ENCODE measurements at regions not wholly inside any gene's neighbourhood (a gene's known extent, or its start where the extent isn't known, plus 50 kb on each side); places are given as distances from the start of the nearest gene placed in this dataset.

- H3K4me3 Mint-ChIP-seq = no peak overlapping the region
These were observed 107.6 kb upstream of the POU3F3 start for GRCh38 chr2:104746299-104746698.

More at GRCh38 chr2:104746299-104746698, 107.6 kb upstream of the POU3F3 start:
- H3K27ac ChIP-seq (ENCODE audit: insufficient read length, low read depth, low read length) = no peak overlapping the region
- no peak overlapping the region for H3K56ac ChIP-seq (ENCODE audit: insufficient read length, low read depth, low read length)
- WGBS (ENCODE audit: extremely low coverage, insufficient read length, low lambda C conversion rate) = no CpG with 5 or more reads among the region's 8 CpGs
- H3K4me1 Mint-ChIP-seq = peaks cover 26 to 29% of the 10 kb centered on the region in 2 experiments
- no peaks in the 10 kb centered on the region; a peak in 1 of 7 replicates for H3K36me3 Mint-ChIP-seq (ENCODE audit: insufficient read depth in 1 of 3, low read depth in 3 of 3)
- no peak overlapping the region for H4K8ac ChIP-seq (replicated peaks; ENCODE audit: insufficient read length, low read depth, low read length)
- no peaks in the 10 kb centered on the region for H3K9me3 Mint-ChIP-seq
- H2BK120ac ChIP-seq (ENCODE audit: low read depth, low read length, poor library complexity, severe bottlenecking) = no peak overlapping the region
- no peak overlapping the region; the same call in 1 of the 2 replicates for H3K14ac ChIP-seq (ENCODE audit: insufficient read depth, low read length)
- H3K23ac ChIP-seq (ENCODE audit: insufficient read length, low read depth, low read length) = no peak overlapping the region
- H2BK12ac ChIP-seq (ENCODE audit: insufficient read length, low read depth, low read length) = no peak overlapping the region
- H4K20me1 ChIP-seq (ENCODE audit: control insufficient read depth, insufficient read depth, insufficient read length) = no peaks in the 10 kb centered on the region
- H3K4me1 ChIP-seq (ENCODE audit: insufficient read depth, low read length) = 0 out of 2 replicates have a peak, but pooled peaks cover 2% of the 10 kb centered on the region
- H3K4me2 ChIP-seq (ENCODE audit: insufficient read depth, insufficient read length, low read length) = no peak overlapping the region
- peak; percentile 39 for DNase-seq
- no peak overlapping the region for H2AFZ ChIP-seq (ENCODE audit: low read length)
- TF ChIP-seq CTCF (conservative IDR thresholded peaks at IDR 0.05) = no peak
- no peaks in the 10 kb centered on the region for H3K9me3 ChIP-seq (ENCODE audit: control insufficient read depth, low read depth, low read length)
- no peak overlapping the region for H2BK5ac ChIP-seq (ENCODE audit: insufficient read length, low read length)
- no peak overlapping the region for H2AK5ac ChIP-seq (ENCODE audit: insufficient read length, low read length)
- no peaks in the 10 kb centered on the region for H3K27me3 ChIP-seq (ENCODE audit: insufficient read depth, low read length)
- H3T11ph ChIP-seq (ENCODE audit: low read length) = no peak overlapping the region
- H3K79me2 ChIP-seq (ENCODE audit: insufficient read depth, low read length) = no peaks in the 10 kb centered on the region
- no peaks in the 10 kb centered on the region for H3K23me2 ChIP-seq (ENCODE audit: insufficient read length, low read depth, low read length, poor library complexity, severe bottlenecking)
- H3K27me3 Mint-ChIP-seq (ENCODE audit: low read depth) = peaks cover 9% of the 10 kb centered on the region
- H2BK20ac ChIP-seq (ENCODE audit: low read depth, low read length, poor library complexity, severe bottlenecking) = no peak overlapping the region
- H2BK15ac ChIP-seq (ENCODE audit: low read depth, low read length) = no peak overlapping the region
- H4K91ac ChIP-seq (ENCODE audit: insufficient read length, low read depth, low read length) = no peak overlapping the region
- no peak overlapping the region for H4K5ac ChIP-seq (ENCODE audit: insufficient read length, low read depth, low read length)
- H3K79me1 ChIP-seq (ENCODE audit: insufficient read depth, low read depth, low read length, poor library complexity, severe bottlenecking) = no peaks in the 10 kb centered on the region
- H3K4ac ChIP-seq (ENCODE audit: low read depth, low read length) = no peak overlapping the region
- no peak overlapping the region for H3K18ac ChIP-seq (ENCODE audit: insufficient read length, low read depth, low read length)
- H3K9ac ChIP-seq (ENCODE audit: extremely low read depth, insufficient read length, low read length) = no peak overlapping the region
- H3K27ac Mint-ChIP-seq = no peak overlapping the region

Data from H9 (cell line).